Trophoblast cell (in vitro differentiated cells and primary cell): ENCODE measurements at regions not wholly inside any gene's neighbourhood (a gene's known extent, or its start where the extent isn't known, plus 50 kb on each side); places are given as distances from the start of the nearest gene placed in this dataset.

Source experiments
- DNase-seq, 2 donors: peaks; one replicate each; pipeline ENCODE4 v3.0.0-alpha.2; 2016
- H2AFZ ChIP-seq: 2 replicates; pipeline ENCODE4 v1.6.1; 2013; ENCODE audit warnings: low read length, moderate library complexity, mild to moderate bottlenecking; ENCODE audit not compliant: insufficient read depth, poor library complexity
- H2AK5ac ChIP-seq: 2 replicates; pipeline ENCODE4 v1.6.1; 2013; ENCODE audit warnings: mild to moderate bottlenecking, low read length
- H2BK120ac ChIP-seq: 2 replicates; pipeline ENCODE4 v1.6.1; 2013; ENCODE audit warnings: low read length, mild to moderate bottlenecking, moderate library complexity; ENCODE audit not compliant: insufficient read depth, poor library complexity
- H2BK12ac ChIP-seq: 2 replicates; pipeline ENCODE4 v1.6.1; 2013; ENCODE audit warnings: mild to moderate bottlenecking, low read length, moderate library complexity
- H2BK5ac ChIP-seq: 2 replicates; pipeline ENCODE4 v1.6.1; 2013; ENCODE audit warnings: low read length, low read depth, moderate library complexity, mild to moderate bottlenecking; ENCODE audit not compliant: poor library complexity
- H3K14ac ChIP-seq: 2 replicates; pipeline ENCODE4 v1.6.1; 2013; ENCODE audit warnings: mild to moderate bottlenecking, low read length
- H3K18ac ChIP-seq: 2 replicates; pipeline ENCODE4 v1.6.1; 2013; ENCODE audit warnings: mild to moderate bottlenecking, low read length
- H3K23ac ChIP-seq: 2 replicates; pipeline ENCODE4 v1.6.1; 2013; ENCODE audit warnings: low read length
- H3K27ac ChIP-seq: 2 replicates; pipeline ENCODE4 v1.5.1; 2013; ENCODE audit warnings: low read depth, mild to moderate bottlenecking, inconsistent platforms, low read length, moderate library complexity
- H3K27me3 ChIP-seq: 2 replicates; pipeline ENCODE4 v1.6.1; 2013; ENCODE audit warnings: inconsistent platforms, mild to moderate bottlenecking, low read length, moderate library complexity; ENCODE audit not compliant: insufficient read depth
- H3K36me3 ChIP-seq, 2 experiments: 1 replicate in 1 of 2; 2 replicates in 1 of 2; pipeline ENCODE4 v1.6.1; 2013; ENCODE audit warnings: low read length in 2 of 2, mild to moderate bottlenecking in 2 of 2, moderate library complexity in 1 of 2; ENCODE audit not compliant: insufficient read depth in 2 of 2, control insufficient read depth in 1 of 2
- H3K4ac ChIP-seq: 2 replicates; pipeline ENCODE4 v1.6.1; 2013; ENCODE audit warnings: low read depth, mild to moderate bottlenecking, low read length, moderate library complexity
- H3K4me1 ChIP-seq, 2 experiments: 1 replicate in 1 of 2; 2 replicates in 1 of 2; pipeline ENCODE4 v1.6.1; 2013; ENCODE audit warnings: low read length in 2 of 2, mild to moderate bottlenecking in 2 of 2, moderate library complexity in 1 of 2; ENCODE audit not compliant: insufficient read depth in 2 of 2, control insufficient read depth in 1 of 2
- H3K4me2 ChIP-seq: 2 replicates; pipeline ENCODE4 v1.6.1; 2013; ENCODE audit warnings: inconsistent platforms, mild to moderate bottlenecking, low read length, moderate library complexity
- H3K4me3 ChIP-seq: 2 replicates; pipeline ENCODE4 v1.5.1; 2013; ENCODE audit warnings: mild to moderate bottlenecking, low read depth, low read length, inconsistent platforms
- H3K79me1 ChIP-seq: one replicate; pipeline ENCODE4 v1.6.1; 2013; ENCODE audit warnings: low read length
- H3K79me2 ChIP-seq: 2 replicates; pipeline ENCODE4 v1.6.1; 2013; ENCODE audit warnings: low read length, mild to moderate bottlenecking; ENCODE audit not compliant: control insufficient read depth, insufficient read depth, poor library complexity
- H3K9ac ChIP-seq: 2 replicates; pipeline ENCODE4 v1.6.1; 2013; ENCODE audit warnings: mild to moderate bottlenecking, low read length
- H3K9me3 ChIP-seq: 2 replicates; pipeline ENCODE4 v1.6.1; 2013; ENCODE audit warnings: low read depth, mild to moderate bottlenecking, control low read depth, inconsistent platforms, low read length; ENCODE audit not compliant: insufficient read depth
- H4K12ac ChIP-seq: 2 replicates; pipeline ENCODE4 v1.6.1; 2013; ENCODE audit warnings: low read depth, mild to moderate bottlenecking, low read length, moderate library complexity
- H4K8ac ChIP-seq: 2 replicates; pipeline ENCODE4 v1.6.1; 2013; ENCODE audit warnings: low read depth, mild to moderate bottlenecking, low read length, moderate library complexity
- H4K91ac ChIP-seq: one replicate; pipeline ENCODE4 v1.6.1; 2013; ENCODE audit warnings: low read depth, mild to moderate bottlenecking, low read length, moderate library complexity
- WGBS: extraction: QIAGEN DNeasy Blood & Tissue Kit; methylation state at CpG from one replicate; pipeline ENCODE4 v1.1.7; 2013; ENCODE audit warnings: missing lambda C conversion rate; ENCODE audit not compliant: insufficient read length, insufficient coverage; ENCODE audit errors: extremely low coverage; 5-methylcytosine and 5-hydroxymethylcytosine counted together

GRCh38 chr2:145777914-145778313, 1258.0 kb upstream of the ZEB2 start:
- Histone ChIP-seq H3K27ac (no peak overlapping the region), H3K4me1 (no peaks in the 10 kb centered on the region), H3K79me2 (no peaks in the 10 kb centered on the region), H2BK5ac (no peak overlapping the region), H3K36me3 (no peaks in the 10 kb centered on the region), H3K4me3 (no peak overlapping the region), H3K27me3 (no peaks in the 10 kb centered on the region), H4K91ac (no peak overlapping the region), H2BK120ac (no peak overlapping the region), H2BK12ac (no peak overlapping the region), H3K9me3 (no peaks in the 10 kb centered on the region), H3K18ac (no peak overlapping the region), H3K4ac (no peak overlapping the region), H3K9ac (no peak overlapping the region), H2AFZ (no peak overlapping the region), H3K4me2 (no peak overlapping the region), H3K23ac (no peak overlapping the region), H4K12ac (no peak overlapping the region), H4K8ac (no peak overlapping the region), H3K79me1 (no peaks in the 10 kb centered on the region), H2AK5ac (no peak overlapping the region), H3K14ac (no peak overlapping the region)
- no CpG with 5 or more reads among the region's 3 CpGs for WGBS
- no peak for DNase-seq

GRCh38 chr2:145777297-145777696, 1257.4 kb upstream of the ZEB2 start:
- Histone ChIP-seq H4K12ac (no peak overlapping the region), H3K4ac (no peak overlapping the region), H3K9ac (no peak overlapping the region), H3K9me3 (no peaks in the 10 kb centered on the region), H4K91ac (no peak overlapping the region), H2AFZ (no peak overlapping the region), H3K23ac (no peak overlapping the region), H3K79me2 (no peaks in the 10 kb centered on the region), H2BK12ac (no peak overlapping the region), H3K14ac (no peak overlapping the region), H3K18ac (no peak overlapping the region), H2BK5ac (no peak overlapping the region), H3K79me1 (no peaks in the 10 kb centered on the region), H3K4me1 (no peaks in the 10 kb centered on the region), H3K4me3 (no peak overlapping the region), H3K4me2 (no peak overlapping the region), H2BK120ac (no peak overlapping the region), H3K27ac (no peak overlapping the region), H2AK5ac (no peak overlapping the region), H3K27me3 (no peaks in the 10 kb centered on the region), H4K8ac (no peak overlapping the region), H3K36me3 (no peaks in the 10 kb centered on the region)
- peak in 1 of 2 donors; percentile 4 for DNase-seq
- no CpG with 5 or more reads among the region's 2 CpGs for WGBS

GRCh38 chr2:145775591-145775990, 1255.7 kb upstream of the ZEB2 start:
- Histone ChIP-seq H4K12ac (no peak overlapping the region), H4K91ac (no peak overlapping the region), H3K4ac (no peak overlapping the region), H3K79me1 (no peaks in the 10 kb centered on the region), H3K9me3 (no peaks in the 10 kb centered on the region), H3K14ac (no peak overlapping the region), H3K27ac (no peak overlapping the region), H3K79me2 (no peaks in the 10 kb centered on the region), H2AK5ac (no peak overlapping the region), H3K36me3 (no peaks in the 10 kb centered on the region), H2BK5ac (no peak overlapping the region), H3K18ac (no peak overlapping the region), H3K9ac (no peak overlapping the region), H2BK12ac (no peak overlapping the region), H3K4me2 (no peak overlapping the region), H3K4me3 (no peak overlapping the region), H3K23ac (no peak overlapping the region), H4K8ac (no peak overlapping the region), H2BK120ac (no peak overlapping the region), H3K27me3 (no peaks in the 10 kb centered on the region), H2AFZ (no peak overlapping the region), H3K4me1 (no peaks in the 10 kb centered on the region)
- no CpG with 5 or more reads among the region's 2 CpGs for WGBS
- no peak for DNase-seq

GRCh38 chr2:145771525-145771924, 1251.6 kb upstream of the ZEB2 start:
- H2BK12ac ChIP-seq, result no peak overlapping the region
- H3K79me1 ChIP-seq, result no peaks in the 10 kb centered on the region
- H3K4ac ChIP-seq, result no peak overlapping the region
- H3K18ac ChIP-seq, result no peak overlapping the region
- no peak overlapping the region for H3K14ac ChIP-seq
- no peak overlapping the region for H2BK120ac ChIP-seq
- no peak overlapping the region for H3K9ac ChIP-seq
- H2AK5ac ChIP-seq, result no peak overlapping the region
- H2BK5ac ChIP-seq, result no peak overlapping the region
- no peak overlapping the region for H3K27ac ChIP-seq
- no peaks in the 10 kb centered on the region for H3K79me2 ChIP-seq
- no peak overlapping the region for H4K8ac ChIP-seq
- H4K12ac ChIP-seq, result no peak overlapping the region
- H3K4me2 ChIP-seq, result no peak overlapping the region
- no peak overlapping the region for H2AFZ ChIP-seq
- no peak overlapping the region for H3K4me3 ChIP-seq
- H3K9me3 ChIP-seq, result no peaks in the 10 kb centered on the region
- H3K4me1 ChIP-seq, result no peaks in the 10 kb centered on the region
- H3K23ac ChIP-seq, result no peak overlapping the region
- no peaks in the 10 kb centered on the region for H3K27me3 ChIP-seq
- DNase-seq, result no peak
- H4K91ac ChIP-seq, result no peak overlapping the region
- H3K36me3 ChIP-seq, result no peaks in the 10 kb centered on the region
